ENCODE measurements at regions not wholly inside any gene's neighbourhood (a gene's known extent, or its start where the extent isn't known, plus 50 kb on each side); places are given as distances from the start of the nearest gene placed in this dataset.

DNA sequence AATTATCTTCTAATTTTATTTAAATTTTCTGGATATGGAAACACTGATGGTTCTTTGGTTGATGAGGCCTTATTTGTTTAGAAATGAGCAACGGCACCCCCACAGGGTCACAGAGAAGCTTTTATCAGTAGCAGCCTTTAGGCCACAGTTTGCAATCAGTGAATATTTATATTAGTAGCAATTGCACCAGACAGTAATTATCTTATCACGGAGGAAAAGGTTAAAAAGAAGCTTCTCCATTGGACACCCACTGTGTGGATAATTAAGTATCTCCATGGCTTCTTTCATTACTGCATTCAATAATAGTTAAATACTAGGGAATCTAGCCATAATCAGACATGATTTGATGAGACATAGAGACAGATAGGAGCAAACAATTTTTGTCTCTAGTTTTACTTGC lies 2099.2 kb upstream of the PCDH20 start:
- H3K4me1 ChIP-seq (ENCODE audit: insufficient read depth): no peaks in the 10 kb centered on the region
- no peak overlapping the region for H3K4me3 ChIP-seq
- H3K36me3 ChIP-seq (replicated peaks; ENCODE audit: insufficient read depth, low read depth): no peaks in the 10 kb centered on the region
- H3K27ac ChIP-seq: no peak overlapping the region
- no peak overlapping the region for H3K4me2 ChIP-seq
- no peaks in the 10 kb centered on the region for H3K27me3 ChIP-seq
- 51% methylated on average over 2 of the region's 2 CpGs for WGBS (ENCODE audit: low lambda C conversion rate, missing lambda C conversion rate)
- TF ChIP-seq, protein P1, sequence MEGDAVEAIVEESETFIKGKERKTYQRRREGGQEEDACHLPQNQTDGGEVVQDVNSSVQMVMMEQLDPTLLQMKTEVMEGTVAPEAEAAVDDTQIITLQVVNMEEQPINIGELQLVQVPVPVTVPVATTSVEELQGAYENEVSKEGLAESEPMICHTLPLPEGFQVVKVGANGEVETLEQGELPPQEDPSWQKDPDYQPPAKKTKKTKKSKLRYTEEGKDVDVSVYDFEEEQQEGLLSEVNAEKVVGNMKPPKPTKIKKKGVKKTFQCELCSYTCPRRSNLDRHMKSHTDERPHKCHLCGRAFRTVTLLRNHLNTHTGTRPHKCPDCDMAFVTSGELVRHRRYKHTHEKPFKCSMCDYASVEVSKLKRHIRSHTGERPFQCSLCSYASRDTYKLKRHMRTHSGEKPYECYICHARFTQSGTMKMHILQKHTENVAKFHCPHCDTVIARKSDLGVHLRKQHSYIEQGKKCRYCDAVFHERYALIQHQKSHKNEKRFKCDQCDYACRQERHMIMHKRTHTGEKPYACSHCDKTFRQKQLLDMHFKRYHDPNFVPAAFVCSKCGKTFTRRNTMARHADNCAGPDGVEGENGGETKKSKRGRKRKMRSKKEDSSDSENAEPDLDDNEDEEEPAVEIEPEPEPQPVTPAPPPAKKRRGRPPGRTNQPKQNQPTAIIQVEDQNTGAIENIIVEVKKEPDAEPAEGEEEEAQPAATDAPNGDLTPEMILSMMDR (IDR thresholded peaks at IDR 0.05; ENCODE audit: poor library complexity): no peak
- TF ChIP-seq EZH2 (IDR thresholded peaks at IDR 0.05; ENCODE audit: borderline replicate concordance): no peak
- no peak for TF ChIP-seq EZH2phosphoT487 (IDR thresholded peaks at IDR 0.05; ENCODE audit: low read depth, severe bottlenecking, unreplicated experiment)
- H3K79me2 ChIP-seq: no peaks in the 10 kb centered on the region
- no peaks in the 10 kb centered on the region for H3K9me3 ChIP-seq (ENCODE audit: low read depth)
- no peaks in the 10 kb centered on the region for H3K9me2 ChIP-seq (replicated peaks; ENCODE audit: insufficient read depth)
- H2AFZ ChIP-seq: no peak overlapping the region
- H4K20me1 ChIP-seq (ENCODE audit: insufficient read depth, poor library complexity, severe bottlenecking): no peaks in the 10 kb centered on the region
- no peak for DNase-seq (ENCODE audit: low spot score)

DNA sequence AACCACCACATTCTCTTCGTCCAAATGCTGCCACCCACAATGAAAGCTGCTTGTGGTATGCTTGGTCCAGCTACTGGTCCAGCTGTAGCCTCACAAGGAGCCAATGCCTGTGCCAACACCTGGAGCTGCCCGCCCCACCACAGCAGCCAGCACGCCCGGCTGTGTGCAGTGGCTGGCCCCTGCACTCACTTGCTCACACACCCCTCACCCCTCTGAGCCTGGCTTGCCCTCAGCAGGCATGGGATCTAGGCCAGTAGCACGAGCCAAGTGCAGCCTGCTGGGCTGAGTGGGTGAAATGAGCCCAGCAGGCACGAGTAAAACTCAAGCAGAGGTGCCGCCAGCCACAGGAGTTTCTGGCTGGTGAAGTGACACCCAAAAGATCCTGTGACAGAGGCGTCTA lies 2096.4 kb upstream of the PCDH20 start:
- Histone ChIP-seq H3K9me2 (replicated peaks; ENCODE audit: insufficient read depth) (no peaks in the 10 kb centered on the region), H3K27me3 (no peaks in the 10 kb centered on the region), H4K20me1 (ENCODE audit: insufficient read depth, poor library complexity, severe bottlenecking) (no peaks in the 10 kb centered on the region), H3K79me2 (no peaks in the 10 kb centered on the region), H3K4me3 (no peak overlapping the region), H3K36me3 (replicated peaks; ENCODE audit: insufficient read depth, low read depth) (no peaks in the 10 kb centered on the region), H3K4me2 (no peak overlapping the region), H2AFZ (no peak overlapping the region), H3K9me3 (ENCODE audit: low read depth) (no peaks in the 10 kb centered on the region), H3K4me1 (ENCODE audit: insufficient read depth) (no peaks in the 10 kb centered on the region), H3K27ac (no peak overlapping the region)
- no peak for DNase-seq (ENCODE audit: low spot score)
- no peak for TF ChIP-seq EZH2phosphoT487 (IDR thresholded peaks at IDR 0.05; ENCODE audit: low read depth, severe bottlenecking, unreplicated experiment)
- no peak for TF ChIP-seq EZH2 (IDR thresholded peaks at IDR 0.05; ENCODE audit: borderline replicate concordance)
- TF ChIP-seq, protein P1 (IDR thresholded peaks at IDR 0.05; ENCODE audit: poor library complexity): no peak
- WGBS (ENCODE audit: low lambda C conversion rate, missing lambda C conversion rate): 92% methylated on average over 8 of the region's 8 CpGs

DNA sequence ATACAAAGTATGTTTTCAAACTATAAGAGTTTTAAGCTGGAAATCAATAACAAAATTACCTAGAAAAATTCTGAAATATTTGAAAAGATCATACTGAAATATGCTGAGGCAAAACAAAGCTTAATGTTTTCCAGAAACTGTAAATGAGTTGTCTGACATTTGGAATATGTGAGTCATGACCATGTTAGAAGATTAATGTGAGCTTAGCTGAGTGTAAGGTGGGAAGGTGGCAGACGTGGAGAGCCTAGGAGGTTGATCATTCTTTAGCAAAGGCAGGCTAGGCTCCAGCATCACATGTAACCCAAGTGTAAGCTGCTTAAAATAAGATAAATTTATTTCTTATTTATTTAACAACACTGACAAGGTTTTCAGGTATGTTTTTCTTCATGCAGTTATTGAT lies 2086.1 kb upstream of the PCDH20 start:
- TF ChIP-seq, protein P1 (IDR thresholded peaks at IDR 0.05; ENCODE audit: poor library complexity): no peak
- TF ChIP-seq EZH2 (IDR thresholded peaks at IDR 0.05; ENCODE audit: borderline replicate concordance): no peak
- no peak for TF ChIP-seq EZH2phosphoT487 (IDR thresholded peaks at IDR 0.05; ENCODE audit: low read depth, severe bottlenecking, unreplicated experiment)
- Histone ChIP-seq H3K79me2 (no peaks in the 10 kb centered on the region), H3K27me3 (no peaks in the 10 kb centered on the region), H4K20me1 (ENCODE audit: insufficient read depth, poor library complexity, severe bottlenecking) (no peaks in the 10 kb centered on the region), H3K27ac (no peak overlapping the region), H3K4me2 (no peak overlapping the region), H3K36me3 (replicated peaks; ENCODE audit: insufficient read depth, low read depth) (no peaks in the 10 kb centered on the region), H3K9me3 (ENCODE audit: low read depth) (no peaks in the 10 kb centered on the region), H3K4me3 (no peak overlapping the region), H2AFZ (no peak overlapping the region), H3K4me1 (ENCODE audit: insufficient read depth) (no peaks in the 10 kb centered on the region), H3K9me2 (replicated peaks; ENCODE audit: insufficient read depth) (no peaks in the 10 kb centered on the region)
- 8% methylated on average over 1 of the region's 1 CpG for WGBS (ENCODE audit: low lambda C conversion rate, missing lambda C conversion rate)
- DNase-seq (ENCODE audit: low spot score): no peak

DNA sequence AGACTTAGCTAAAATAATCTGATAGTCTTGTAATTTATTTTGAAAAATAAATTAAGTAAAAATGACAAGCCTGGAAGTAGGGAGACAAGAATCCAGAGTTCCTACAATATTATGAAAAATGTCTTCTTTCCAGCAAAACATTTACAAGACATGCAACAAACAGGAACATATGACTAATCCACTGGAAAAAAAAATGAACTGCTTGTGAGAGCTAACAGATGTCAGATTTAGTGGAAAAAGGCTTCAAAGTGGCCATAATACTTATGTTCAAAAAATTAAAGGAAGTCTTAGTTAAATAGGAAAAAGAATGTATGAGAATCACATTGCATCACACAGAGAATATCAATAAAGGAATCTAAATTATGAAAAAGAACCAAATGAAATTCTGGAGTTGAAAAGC lies 2082.0 kb upstream of the PCDH20 start:
- Histone ChIP-seq H3K4me3 (no peak overlapping the region), H3K27me3 (no peaks in the 10 kb centered on the region), H3K79me2 (no peaks in the 10 kb centered on the region), H3K36me3 (replicated peaks; ENCODE audit: insufficient read depth, low read depth) (no peaks in the 10 kb centered on the region), H3K27ac (no peak overlapping the region), H3K4me1 (ENCODE audit: insufficient read depth) (no peaks in the 10 kb centered on the region), H4K20me1 (ENCODE audit: insufficient read depth, poor library complexity, severe bottlenecking) (no peaks in the 10 kb centered on the region), H3K4me2 (no peak overlapping the region), H3K9me3 (ENCODE audit: low read depth) (no peaks in the 10 kb centered on the region), H3K9me2 (replicated peaks; ENCODE audit: insufficient read depth) (no peaks in the 10 kb centered on the region), H2AFZ (no peak overlapping the region)
- no peak for TF ChIP-seq EZH2 (IDR thresholded peaks at IDR 0.05; ENCODE audit: borderline replicate concordance)
- TF ChIP-seq EZH2phosphoT487 (IDR thresholded peaks at IDR 0.05; ENCODE audit: low read depth, severe bottlenecking, unreplicated experiment): no peak
- TF ChIP-seq, protein P1 (IDR thresholded peaks at IDR 0.05; ENCODE audit: poor library complexity): no peak
- DNase-seq (ENCODE audit: low spot score): no peak

Data from hepatocyte (in vitro differentiated cells).